ENCODE measurements at regions not wholly inside any gene's neighbourhood (a gene's known extent, or its start where the extent isn't known, plus 50 kb on each side); places are given as distances from the start of the nearest gene placed in this dataset.
"Not testable (repeated sequence)": the region's sequence is repeated elsewhere in the genome, so short reads cannot be mapped to it uniquely, and the experiment has no call there.

- H3K4me3 ChIP-seq (ENCODE audit: low read length); intact Hi-C loops (cut with micrococcal nuclease); DNase-seq; H3K27me3 Mint-ChIP-seq; H3K9me3 ChIP-seq (ENCODE audit: control insufficient read depth in 2 of 3, low read length in 3 of 3); H3K36me3 Mint-ChIP-seq; H3K27ac Mint-ChIP-seq; CTCF ChIA-PET; H3K36me3 ChIP-seq (ENCODE audit: control insufficient read depth in 2 of 3, insufficient read depth in 3 of 3, low read length in 3 of 3); H3K4me3 Mint-ChIP-seq; ATAC-seq; H3K27me3 ChIP-seq (ENCODE audit: control insufficient read depth in 2 of 2, insufficient read depth in 2 of 2, low read length in 2 of 2); H3K4me1 Mint-ChIP-seq; POLR2A ChIA-PET; H3K4me1 ChIP-seq (ENCODE audit: control insufficient read depth in 2 of 2, insufficient read depth in 2 of 2, low read length in 2 of 2); H3K27ac ChIP-seq (ENCODE audit: low read depth, low read length): not testable (repeated sequence)
- peaks cover 0 to 22% (median 14%) of the 10 kb centered on the region in 11 donors for H3K9me3 Mint-ChIP-seq
Measured at GRCh38 chr3:73990691-73991090, 365.9 kb upstream of the PDZRN3 start.

GRCh38 chr3:73966733-73967132 is 342.0 kb upstream of the PDZRN3 start:
- Mint-ChIP-seq H3K9me3 (peaks cover 0 to 27% (median 7%) of the 10 kb centered on the region in 11 donors), H3K4me1 (no peaks in the 10 kb centered on the region), H3K36me3 (no peaks in the 10 kb centered on the region), H3K27ac (no peak overlapping the region), H3K27me3 (no peaks in the 10 kb centered on the region), H3K4me3 (no peak overlapping the region)
- POLR2A ChIA-PET, result interaction anchor here (0.5 kb wide), 1 partner anchor 141 kb away, joined by 3 read pairs; no protein-coding TSS in a partner anchor
- Histone ChIP-seq H3K27me3 (ENCODE audit: control insufficient read depth in 2 of 2, insufficient read depth in 2 of 2, low read length in 2 of 2) (no peaks in the 10 kb centered on the region), H3K4me3 (ENCODE audit: low read length) (no peak overlapping the region), H3K27ac (ENCODE audit: low read depth, low read length) (no peak overlapping the region), H3K9me3 (ENCODE audit: control insufficient read depth in 2 of 3, low read length in 3 of 3) (no peaks in the 10 kb centered on the region), H3K4me1 (ENCODE audit: control insufficient read depth in 2 of 2, insufficient read depth in 2 of 2, low read length in 2 of 2) (no peaks in the 10 kb centered on the region), H3K36me3 (ENCODE audit: control insufficient read depth in 2 of 3, insufficient read depth in 3 of 3, low read length in 3 of 3) (no peaks in the 10 kb centered on the region)
- ATAC-seq, result no peak
- CTCF ChIA-PET, result no interaction called here
- intact Hi-C loops (cut with micrococcal nuclease), result no loop called here
- DNase-seq, result no peak

- CTCF ChIA-PET, result no interaction called here
- POLR2A ChIA-PET, result no interaction called here
- DNase-seq, result no peak
- H3K4me1 Mint-ChIP-seq, result no peaks in the 10 kb centered on the region
- Histone ChIP-seq H3K27ac (ENCODE audit: low read depth, low read length) (no peak overlapping the region), H3K27me3 (ENCODE audit: control insufficient read depth in 2 of 2, insufficient read depth in 2 of 2, low read length in 2 of 2) (no peaks in the 10 kb centered on the region), H3K36me3 (ENCODE audit: control insufficient read depth in 2 of 3, insufficient read depth in 3 of 3, low read length in 3 of 3) (no peaks in the 10 kb centered on the region), H3K4me3 (ENCODE audit: low read length) (no peak overlapping the region), H3K9me3 (ENCODE audit: control insufficient read depth in 2 of 3, low read length in 3 of 3) (no peaks in the 10 kb centered on the region), H3K4me1 (ENCODE audit: control insufficient read depth in 2 of 2, insufficient read depth in 2 of 2, low read length in 2 of 2) (no peaks in the 10 kb centered on the region)
- peaks cover 0 to 23% (median 5%) of the 10 kb centered on the region in 11 donors for H3K9me3 Mint-ChIP-seq
- H3K4me3 Mint-ChIP-seq, result no peak overlapping the region
- ATAC-seq, result no peak
- intact Hi-C loops (cut with micrococcal nuclease), result no loop called here
- H3K36me3 Mint-ChIP-seq, result no peaks in the 10 kb centered on the region
- no peak overlapping the region for H3K27ac Mint-ChIP-seq
- no peaks in the 10 kb centered on the region for H3K27me3 Mint-ChIP-seq
Measured at GRCh38 chr3:73964818-73965217, 340.1 kb upstream of the PDZRN3 start.

- no peak overlapping the region for H3K4me3 Mint-ChIP-seq
- DNase-seq (no peak), ATAC-seq (no peak)
- no peak overlapping the region for H3K27ac ChIP-seq (ENCODE audit: low read depth, low read length)
- H3K9me3 ChIP-seq (ENCODE audit: control insufficient read depth in 2 of 3, low read length in 3 of 3), result peaks cover 0 to 5% (median 0%) of the 10 kb centered on the region in 3 experiments
- H3K27me3 Mint-ChIP-seq, result no peaks in the 10 kb centered on the region
- H3K36me3 Mint-ChIP-seq, result no peaks in the 10 kb centered on the region
- H3K9me3 Mint-ChIP-seq, result peaks cover 0 to 28% (median 3%) of the 10 kb centered on the region in 11 donors
- ChIA-PET POLR2A (no interaction called here), CTCF (no interaction called here)
- intact Hi-C loops (cut with micrococcal nuclease), result no loop called here
- H3K27me3 ChIP-seq (ENCODE audit: control insufficient read depth in 2 of 2, insufficient read depth in 2 of 2, low read length in 2 of 2), result no peaks in the 10 kb centered on the region
- H3K4me1 Mint-ChIP-seq, result no peaks in the 10 kb centered on the region
- H3K4me1 ChIP-seq (ENCODE audit: control insufficient read depth in 2 of 2, insufficient read depth in 2 of 2, low read length in 2 of 2), result no peaks in the 10 kb centered on the region
- H3K36me3 ChIP-seq (ENCODE audit: control insufficient read depth in 2 of 3, insufficient read depth in 3 of 3, low read length in 3 of 3), result no peaks in the 10 kb centered on the region
- H3K4me3 ChIP-seq (ENCODE audit: low read length), result no peak overlapping the region
- H3K27ac Mint-ChIP-seq, result no peak overlapping the region
Measured at GRCh38 chr3:73955494-73956070, 330.8 kb upstream of the PDZRN3 start.

GRCh38 chr3:73954506-73954905 is 329.8 kb upstream of the PDZRN3 start:
- Histone ChIP-seq H3K4me1 (ENCODE audit: control insufficient read depth in 2 of 2, insufficient read depth in 2 of 2, low read length in 2 of 2) (no peaks in the 10 kb centered on the region), H3K36me3 (ENCODE audit: control insufficient read depth in 2 of 3, insufficient read depth in 3 of 3, low read length in 3 of 3) (no peaks in the 10 kb centered on the region), H3K9me3 (ENCODE audit: control insufficient read depth in 2 of 3, low read length in 3 of 3) (peaks cover 0 to 5% (median 0%) of the 10 kb centered on the region in 3 experiments), H3K4me3 (ENCODE audit: low read length) (no peak overlapping the region), H3K27ac (ENCODE audit: low read depth, low read length) (no peak overlapping the region), H3K27me3 (ENCODE audit: control insufficient read depth in 2 of 2, insufficient read depth in 2 of 2, low read length in 2 of 2) (no peaks in the 10 kb centered on the region)
- Mint-ChIP-seq H3K27me3 (no peaks in the 10 kb centered on the region), H3K27ac (no peak overlapping the region), H3K4me3 (no peak overlapping the region), H3K9me3 (peaks cover 0 to 33% (median 5%) of the 10 kb centered on the region in 11 donors), H3K36me3 (no peaks in the 10 kb centered on the region), H3K4me1 (no peaks in the 10 kb centered on the region)
- POLR2A ChIA-PET, result no interaction called here
- intact Hi-C loops (cut with micrococcal nuclease), result no loop called here
- CTCF ChIA-PET, result no interaction called here
- DNase-seq (no peak), ATAC-seq (no peak)

GRCh38 chr3:73952781-73953180 is 328.0 kb upstream of the PDZRN3 start:
- POLR2A ChIA-PET, result no interaction called here
- DNase-seq (no peak), ATAC-seq (no peak)
- Histone ChIP-seq H3K27me3 (ENCODE audit: control insufficient read depth in 2 of 2, insufficient read depth in 2 of 2, low read length in 2 of 2) (no peaks in the 10 kb centered on the region), H3K9me3 (ENCODE audit: control insufficient read depth in 2 of 3, low read length in 3 of 3) (no peaks in the 10 kb centered on the region), H3K36me3 (ENCODE audit: control insufficient read depth in 2 of 3, insufficient read depth in 3 of 3, low read length in 3 of 3) (no peaks in the 10 kb centered on the region), H3K27ac (ENCODE audit: low read depth, low read length) (no peak overlapping the region), H3K4me3 (ENCODE audit: low read length) (no peak overlapping the region), H3K4me1 (ENCODE audit: control insufficient read depth in 2 of 2, insufficient read depth in 2 of 2, low read length in 2 of 2) (no peaks in the 10 kb centered on the region)
- intact Hi-C loops (cut with micrococcal nuclease), result no loop called here
- Mint-ChIP-seq H3K27me3 (no peaks in the 10 kb centered on the region), H3K4me3 (no peak overlapping the region), H3K27ac (no peak overlapping the region), H3K9me3 (peaks cover 0 to 24% (median 5%) of the 10 kb centered on the region in 11 donors), H3K4me1 (no peaks in the 10 kb centered on the region), H3K36me3 (no peaks in the 10 kb centered on the region)
- CTCF ChIA-PET, result no interaction called here

- Mint-ChIP-seq H3K27me3 (no peaks in the 10 kb centered on the region), H3K36me3 (no peaks in the 10 kb centered on the region), H3K9me3 (peaks cover 0 to 15% (median 2%) of the 10 kb centered on the region in 11 donors), H3K4me3 (no peak overlapping the region), H3K27ac (no peak overlapping the region), H3K4me1 (no peaks in the 10 kb centered on the region)
- POLR2A ChIA-PET, result no interaction called here
- ATAC-seq, result no peak
- intact Hi-C loops (cut with micrococcal nuclease), result no loop called here
- Histone ChIP-seq H3K27ac (ENCODE audit: low read depth, low read length) (no peak overlapping the region), H3K36me3 (ENCODE audit: control insufficient read depth in 2 of 3, insufficient read depth in 3 of 3, low read length in 3 of 3) (no peaks in the 10 kb centered on the region), H3K27me3 (ENCODE audit: control insufficient read depth in 2 of 2, insufficient read depth in 2 of 2, low read length in 2 of 2) (no peaks in the 10 kb centered on the region), H3K9me3 (ENCODE audit: control insufficient read depth in 2 of 3, low read length in 3 of 3) (no peaks in the 10 kb centered on the region), H3K4me1 (ENCODE audit: control insufficient read depth in 2 of 2, insufficient read depth in 2 of 2, low read length in 2 of 2) (no peaks in the 10 kb centered on the region), H3K4me3 (ENCODE audit: low read length) (no peak overlapping the region)
- DNase-seq, result no peak
- CTCF ChIA-PET, result no interaction called here
Measured at GRCh38 chr3:73950865-73951558, 326.3 kb upstream of the PDZRN3 start.

Measured in naive thymus-derived CD4-positive, alpha-beta T cell (primary cell).